Panc1 (cell line): ENCODE measurements at regions not wholly inside any gene's neighbourhood (a gene's known extent, or its start where the extent isn't known, plus 50 kb on each side); places are given as distances from the start of the nearest gene placed in this dataset.

Experiments used
- CTCF ChIP-seq: fragments of 450-650 bp; IDR thresholded peaks from 2 replicates; pipeline ENCODE4 v1.5.1; 2017; ENCODE audit warnings: mild to moderate bottlenecking
- POLR2AphosphoS5 ChIP-seq: IDR thresholded peaks from 2 replicates; pipeline ENCODE4 v1.6.1; 2012; ENCODE audit warnings: mild to moderate bottlenecking, low read depth, low read length, moderate library complexity
- SIN3A ChIP-seq: IDR thresholded peaks from 2 replicates; pipeline ENCODE4 v1.6.1; 2012; ENCODE audit warnings: low read depth, mild to moderate bottlenecking, low read length, moderate library complexity, borderline replicate concordance; ENCODE audit not compliant: insufficient read depth

- no peak for TF ChIP-seq CTCF
- TF ChIP-seq POLR2AphosphoS5, result no peak
- TF ChIP-seq SIN3A, result no peak
These were observed 50.2 kb upstream of the SMIM36 start for GRCh38 chr17:55561316-55561972.
